Gastroesophageal sphincter (tissue), 4 donors: ENCODE measurements at regions not wholly inside any gene's neighbourhood (a gene's known extent, or its start where the extent isn't known, plus 50 kb on each side); places are given as distances from the start of the nearest gene placed in this dataset.
"Not testable (repeated sequence)": the region's sequence is repeated elsewhere in the genome, so short reads cannot be mapped to it uniquely, and the experiment has no call there.

Experiments
- ATAC-seq: fragments of 150-250 bp; one replicate; pipeline ENCODE4 v1.9.1; 2016; ENCODE audit warnings: mild to moderate bottlenecking, moderate library complexity
- H3K27ac ChIP-seq, 4 donors: fragments of 200-600 bp; sonication (generic) in 3 of 4; 1 replicate in 3 of 4; 2 replicates in 1 of 4; pipeline ENCODE4 v1.5.1; 2016 to 2019
- H3K27me3 ChIP-seq: fragments of 200-600 bp; sonication (generic); one replicate; pipeline ENCODE4 v1.5.1; 2019
- H3K36me3 ChIP-seq, 2 donors: fragments of 200-600 bp; sonication (generic); one replicate each; pipeline ENCODE4 v1.5.1; 2019; ENCODE audit warnings: control low read depth in 1 of 2
- H3K4me1 ChIP-seq, 3 donors: fragments of 200-600 bp; sonication (generic); 1 replicate in 2 of 3; 2 replicates in 1 of 3; pipeline ENCODE4 v1.5.1; 2016 to 2019; ENCODE audit warnings: control low read depth in 2 of 3
- H3K4me3 ChIP-seq, 2 donors: fragments of 200-600 bp; sonication (generic); one replicate each; pipeline ENCODE4 v1.5.1; 2019; ENCODE audit warnings: mild to moderate bottlenecking in 1 of 2, moderate library complexity in 1 of 2
- H3K9me3 ChIP-seq, 3 donors: fragments of 200-600 bp; sonication (generic); one replicate each; pipeline ENCODE4 v1.5.1; 2017 to 2019; ENCODE audit warnings: control low read depth in 2 of 3
- EP300 ChIP-seq: sonication (generic); formaldehyde crosslinking; IDR thresholded peaks from one replicate; pipeline ENCODE4 v1.6.1; 2017; ENCODE audit warnings: antibody characterized with exemption, mild to moderate bottlenecking
- POLR2A ChIP-seq, 2 donors: fragments of 450-650 bp; IDR thresholded peaks; one replicate each; pipeline ENCODE4 v1.6.1; 2017; ENCODE audit warnings: antibody characterized with exemption in 2 of 2, mild to moderate bottlenecking in 2 of 2, moderate library complexity in 1 of 2
- POLR2AphosphoS5 ChIP-seq: sonication (generic); formaldehyde crosslinking; IDR thresholded peaks from one replicate; pipeline ENCODE4 v1.6.1; 2017; ENCODE audit warnings: antibody characterized with exemption
- WGBS, 2 donors: methylation state at CpG; one replicate each; pipeline ENCODE4 v1.1.5; 2018; ENCODE audit warnings: low coverage in 1 of 2; 5-methylcytosine and 5-hydroxymethylcytosine counted together
- TF ChIP-seq, protein P1 (sequence below), 4 experiments: fragments of 200-600 bp in 2 of 4; fragments of 450-650 bp in 2 of 4; sonication (generic) in 1 of 4; IDR thresholded peaks; one replicate each; pipeline ENCODE4 v1.5.1; 2017 to 2019; ENCODE audit warnings: antibody characterized with exemption in 4 of 4, mild to moderate bottlenecking in 2 of 4, moderate library complexity in 2 of 4

GRCh38 chr10:21130683-21131442 lies 233.8 kb upstream of the NEBL start:
- no peaks in the 10 kb centered on the region for H3K36me3 ChIP-seq
- 79 to 92% methylated on average over 3 of the region's 3 CpGs for WGBS, 2 donors

GRCh38 chr10:21130108-21130507 lies 233.0 kb upstream of the NEBL start:
- Histone ChIP-seq H3K27ac (no peak overlapping the region), H3K36me3 (no peaks in the 10 kb centered on the region)
- no peak for ATAC-seq

More at GRCh38 chr10:21130683-21131442, 233.8 kb upstream of the NEBL start:
- Histone ChIP-seq H3K9me3 (no peaks in the 10 kb centered on the region), H3K4me1 (no peaks in the 10 kb centered on the region), H3K27me3 (no peaks in the 10 kb centered on the region), H3K27ac (no peak overlapping the region), H3K4me3 (no peak overlapping the region)
- TF ChIP-seq EP300 (no peak), POLR2A (IDR thresholded peaks at IDR 0.05) (no peak)
- TF ChIP-seq, protein P1, sequence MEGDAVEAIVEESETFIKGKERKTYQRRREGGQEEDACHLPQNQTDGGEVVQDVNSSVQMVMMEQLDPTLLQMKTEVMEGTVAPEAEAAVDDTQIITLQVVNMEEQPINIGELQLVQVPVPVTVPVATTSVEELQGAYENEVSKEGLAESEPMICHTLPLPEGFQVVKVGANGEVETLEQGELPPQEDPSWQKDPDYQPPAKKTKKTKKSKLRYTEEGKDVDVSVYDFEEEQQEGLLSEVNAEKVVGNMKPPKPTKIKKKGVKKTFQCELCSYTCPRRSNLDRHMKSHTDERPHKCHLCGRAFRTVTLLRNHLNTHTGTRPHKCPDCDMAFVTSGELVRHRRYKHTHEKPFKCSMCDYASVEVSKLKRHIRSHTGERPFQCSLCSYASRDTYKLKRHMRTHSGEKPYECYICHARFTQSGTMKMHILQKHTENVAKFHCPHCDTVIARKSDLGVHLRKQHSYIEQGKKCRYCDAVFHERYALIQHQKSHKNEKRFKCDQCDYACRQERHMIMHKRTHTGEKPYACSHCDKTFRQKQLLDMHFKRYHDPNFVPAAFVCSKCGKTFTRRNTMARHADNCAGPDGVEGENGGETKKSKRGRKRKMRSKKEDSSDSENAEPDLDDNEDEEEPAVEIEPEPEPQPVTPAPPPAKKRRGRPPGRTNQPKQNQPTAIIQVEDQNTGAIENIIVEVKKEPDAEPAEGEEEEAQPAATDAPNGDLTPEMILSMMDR (IDR thresholded peaks at IDR 0.05): no peak
- no peak for ATAC-seq

GRCh38 chr10:21125471-21126228 lies 228.5 kb upstream of the NEBL start:
- Histone ChIP-seq H3K27me3 (no peaks in the 10 kb centered on the region), H3K4me3 (no peak overlapping the region), H3K4me1 (no peaks in the 10 kb centered on the region), H3K36me3 (no peaks in the 10 kb centered on the region), H3K27ac (no peak overlapping the region), H3K9me3 (no peaks in the 10 kb centered on the region)
- TF ChIP-seq, protein P1 (IDR thresholded peaks at IDR 0.05): no peak
- TF ChIP-seq POLR2AphosphoS5 (no peak), POLR2A (IDR thresholded peaks at IDR 0.05) (no peak), EP300 (no peak)
- no peak for ATAC-seq
- WGBS, 2 donors: 57 to 72% methylated on average over 7 to 8 of the region's 10 CpGs

More at GRCh38 chr10:21130108-21130507, 233.0 kb upstream of the NEBL start:
- Histone ChIP-seq H3K27me3 (no peaks in the 10 kb centered on the region), H3K4me1 (no peaks in the 10 kb centered on the region), H3K4me3 (no peak overlapping the region), H3K9me3 (no peaks in the 10 kb centered on the region)
- TF ChIP-seq POLR2A (IDR thresholded peaks at IDR 0.05) (no peak), EP300 (no peak), POLR2AphosphoS5 (no peak)
- TF ChIP-seq, protein P1 (IDR thresholded peaks at IDR 0.05): no peak

DNA sequence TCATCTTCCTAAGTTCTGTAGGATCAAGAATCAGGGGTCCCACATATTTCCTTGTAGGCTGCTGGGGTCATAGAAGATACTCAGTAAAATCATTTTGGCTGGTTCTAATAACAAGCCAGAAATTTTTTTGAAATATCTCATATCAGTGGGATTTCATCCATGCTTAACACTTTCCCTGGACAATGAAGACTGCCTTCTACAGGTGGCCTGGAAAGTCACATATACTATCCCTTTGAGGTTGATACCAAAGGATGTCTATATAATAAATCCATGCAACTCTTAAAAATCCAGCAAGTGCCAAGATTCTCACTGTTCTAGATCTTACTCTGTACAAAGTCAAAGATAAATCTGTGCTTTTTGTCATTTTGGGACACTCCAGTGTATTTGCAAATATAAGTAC lies 225.8 kb upstream of the NEBL start:
- TF ChIP-seq EP300 (no peak), POLR2AphosphoS5 (no peak), POLR2A (IDR thresholded peaks at IDR 0.05) (no peak)
- TF ChIP-seq, protein P1 (IDR thresholded peaks at IDR 0.05): no peak

GRCh38 chr10:21121822-21122221 lies 224.7 kb upstream of the NEBL start:
- not testable (repeated sequence) for H3K36me3 ChIP-seq, H3K4me3 ChIP-seq, H3K27me3 ChIP-seq, H3K27ac ChIP-seq, ATAC-seq, H3K4me1 ChIP-seq, H3K9me3 ChIP-seq
- 79 to 88% methylated on average over 3 of the region's 3 CpGs for WGBS, 2 donors

More for the DNA sequence above, 225.8 kb upstream of the NEBL start:
- Histone ChIP-seq H3K9me3 (no peaks in the 10 kb centered on the region), H3K4me1 (no peaks in the 10 kb centered on the region), H3K27me3 (peaks cover 3% of the 10 kb centered on the region), H3K27ac (no peak overlapping the region), H3K36me3 (no peaks in the 10 kb centered on the region), H3K4me3 (no peak overlapping the region)
- ATAC-seq: no peak
